Left ventricle myocardium inferior (tissue), 1 donor: ENCODE measurements at regions not wholly inside any gene's neighbourhood (a gene's known extent, or its start where the extent isn't known, plus 50 kb on each side); places are given as distances from the start of the nearest gene placed in this dataset.

Experiments
- DNase-seq: peaks from one replicate; pipeline ENCODE4 v3.0.0-alpha.2; 2020
- H3K27ac ChIP-seq: fragments of 200-600 bp; replicated peaks from 2 replicates; pipeline ENCODE4 v1.8.0; 2021
- H3K27me3 ChIP-seq: fragments of 200-600 bp; 2 replicates; pipeline ENCODE4 v1.8.0; 2021; ENCODE audit warnings: low read depth
- H3K36me3 ChIP-seq: fragments of 200-600 bp; 2 replicates; pipeline ENCODE4 v1.8.0; 2021
- H3K4me1 ChIP-seq: fragments of 200-600 bp; 2 replicates; pipeline ENCODE4 v1.8.0; 2021
- H3K4me3 ChIP-seq: fragments of 200-600 bp; 2 replicates; pipeline ENCODE4 v1.8.0; 2021; ENCODE audit warnings: mild to moderate bottlenecking, moderate library complexity
- H3K9me3 ChIP-seq: fragments of 200-600 bp; replicated peaks from 2 replicates; pipeline ENCODE4 v1.8.0; 2021
- CTCF ChIP-seq: fragments of 200-600 bp; IDR thresholded peaks from 2 replicates; pipeline ENCODE4 v1.8.0; 2021; ENCODE audit warnings: antibody characterized with exemption, mild to moderate bottlenecking, borderline replicate concordance
- intact Hi-C: fragments of 100-400 bp; cut with micrococcal nuclease; formaldehyde crosslinking; loops from one replicate; pipeline ENCODE4 v1.11.0; 2022
- donor health status: DM: no; HTN: yes; CAD: no; lungs with severe emphysema.

GRCh38 chr1:232357416-232357815 is 272.5 kb downstream of the SIPA1L2 start:
- Histone ChIP-seq H3K36me3 (no peaks in the 10 kb centered on the region), H3K27me3 (no peaks in the 10 kb centered on the region), H3K9me3 (peaks cover 2% of the 10 kb centered on the region), H3K4me1 (peaks cover 34% of the 10 kb centered on the region), H3K27ac (no peak overlapping the region), H3K4me3 (no peak overlapping the region)
- no peak for TF ChIP-seq CTCF
- DNase-seq = no peak
- intact Hi-C loops = no loop called here

- Histone ChIP-seq H3K36me3 (no peaks in the 10 kb centered on the region), H3K4me3 (no peak overlapping the region), H3K27ac (no peak overlapping the region), H3K9me3 (no peaks in the 10 kb centered on the region), H3K27me3 (no peaks in the 10 kb centered on the region), H3K4me1 (peaks cover 23% of the 10 kb centered on the region)
- no peak for DNase-seq
- TF ChIP-seq CTCF = no peak
- intact Hi-C loops = no loop called here
Observed at GRCh38 chr1:232355162-232356006, 274.5 kb downstream of the SIPA1L2 start.

- H3K9me3 ChIP-seq = no peaks in the 10 kb centered on the region
- no peak overlapping the region for H3K4me3 ChIP-seq
- H3K36me3 ChIP-seq = no peaks in the 10 kb centered on the region
- H3K27me3 ChIP-seq = no peaks in the 10 kb centered on the region
- TF ChIP-seq CTCF = no peak
- intact Hi-C loops = no loop called here
- no peak for DNase-seq
- H3K27ac ChIP-seq = no peak overlapping the region
- peaks cover 18% of the 10 kb centered on the region for H3K4me1 ChIP-seq
Observed at GRCh38 chr1:232353001-232353400, 276.9 kb downstream of the SIPA1L2 start.

- H3K4me3 ChIP-seq = no peak overlapping the region
- no peak for TF ChIP-seq CTCF
- no peaks in the 10 kb centered on the region for H3K9me3 ChIP-seq
- DNase-seq = no peak
- H3K36me3 ChIP-seq = no peaks in the 10 kb centered on the region
- no peak overlapping the region for H3K27ac ChIP-seq
- intact Hi-C loops = no loop called here
- H3K4me1 ChIP-seq = peaks cover 18% of the 10 kb centered on the region
- no peaks in the 10 kb centered on the region for H3K27me3 ChIP-seq
Observed at GRCh38 chr1:232352366-232352765, 277.6 kb downstream of the SIPA1L2 start.

- Histone ChIP-seq H3K36me3 (no peaks in the 10 kb centered on the region), H3K9me3 (no peaks in the 10 kb centered on the region), H3K27me3 (no peaks in the 10 kb centered on the region), H3K27ac (no peak overlapping the region), H3K4me3 (no peak overlapping the region), H3K4me1 (peaks cover 18% of the 10 kb centered on the region)
- DNase-seq = no peak
- intact Hi-C loops = no loop called here
- TF ChIP-seq CTCF = no peak
Observed at GRCh38 chr1:232351335-232351734, 278.6 kb downstream of the SIPA1L2 start.
